GM12878 (cell line): ENCODE measurements at regions not wholly inside any gene's neighbourhood (a gene's known extent, or its start where the extent isn't known, plus 50 kb on each side); places are given as distances from the start of the nearest gene placed in this dataset.
A peak's percentile ranks its signal among the peaks of the same experiment; 100 is the strongest.

Experiments
- BCLAF1 ChIP-seq: fragments of 450-650 bp; IDR thresholded peaks from 2 replicates; pipeline ENCODE4 v1.6.1; 2017; ENCODE audit warnings: antibody characterized with exemption, mild to moderate bottlenecking, moderate library complexity
- BRCA1 ChIP-seq: IDR thresholded peaks from 2 replicates; pipeline ENCODE4 v1.6.1; 2011; ENCODE audit warnings: low read depth, low read length, improper control_type of control experiment
- CBX3 ChIP-seq: fragments of 200-600 bp; sonication (generic); IDR thresholded peaks from 2 replicates; pipeline ENCODE4 v1.6.1; 2016; ENCODE audit warnings: low read depth, borderline replicate concordance
- CBX5 ChIP-seq: sonication (generic); IDR thresholded peaks from 2 replicates; pipeline ENCODE4 v1.6.1; 2016; ENCODE audit warnings: low read depth, moderate library complexity, mild to moderate bottlenecking, inconsistent platforms
- E4F1 ChIP-seq: fragments of 450-650 bp; IDR thresholded peaks from 2 replicates; pipeline ENCODE4 v1.6.1; 2018; ENCODE audit warnings: borderline replicate concordance, mild to moderate bottlenecking; ENCODE audit not compliant: partially characterized antibody
- EED ChIP-seq: sonication (generic); IDR thresholded peaks from 2 replicates; pipeline ENCODE4 v1.6.1; 2016; ENCODE audit warnings: antibody characterized with exemption, low read depth
- ELK1 ChIP-seq: IDR thresholded peaks from 2 replicates; pipeline ENCODE4 v1.6.1; 2012; ENCODE audit warnings: low read depth, low read length, improper control_type of control experiment
- ESRRA ChIP-seq: IDR thresholded peaks from 2 replicates; pipeline ENCODE4 v1.6.1; 2012; ENCODE audit warnings: mild to moderate bottlenecking, low read length, improper control_type of control experiment
- ETV6 ChIP-seq, 2 experiments: fragments of 450-650 bp in 1 of 2; IDR thresholded peaks in 1 of 2; conservative IDR thresholded peaks in 1 of 2; 2 replicates each; pipeline ENCODE4 v1.6.1; 2014; ENCODE audit warnings: antibody characterized with exemption in 1 of 2, borderline replicate concordance in 1 of 2, low read depth in 1 of 2, mild to moderate bottlenecking in 1 of 2, moderate library complexity in 1 of 2
- FOXM1 ChIP-seq: IDR thresholded peaks from 2 replicates; pipeline ENCODE4 v1.6.1; 2012; ENCODE audit warnings: low read depth, mild to moderate bottlenecking, inconsistent platforms, low read length, moderate library complexity
- IRF3 ChIP-seq: fragments of 450-650 bp; IDR thresholded peaks from 2 replicates; pipeline ENCODE4 v1.6.1; 2014; ENCODE audit warnings: mild to moderate bottlenecking
- MAX ChIP-seq: IDR thresholded peaks from 2 replicates; pipeline ENCODE4 v1.6.1; 2012; ENCODE audit warnings: low read depth, low read length, improper control_type of control experiment
- MLLT1 ChIP-seq: fragments of 450-650 bp; IDR thresholded peaks from 2 replicates; pipeline ENCODE4 v1.6.1; 2016; ENCODE audit warnings: mild to moderate bottlenecking
- MTA2 ChIP-seq: fragments of 450-650 bp; IDR thresholded peaks from 2 replicates; pipeline ENCODE4 v1.6.1; 2016; ENCODE audit warnings: low read depth, mild to moderate bottlenecking, moderate library complexity
- NBN ChIP-seq: fragments of 450-650 bp; IDR thresholded peaks from 2 replicates; pipeline ENCODE4 v1.6.1; 2016
- POU2F2 ChIP-seq: IDR thresholded peaks from 3 replicates; pipeline ENCODE4 v1.6.1; 2011; ENCODE audit warnings: low read depth, mild to moderate bottlenecking, low read length, borderline replicate concordance
- RAD21 ChIP-seq: IDR thresholded peaks from 2 replicates; pipeline ENCODE4 v1.6.1; 2011; ENCODE audit warnings: mild to moderate bottlenecking, low read depth, low read length, moderate library complexity; ENCODE audit not compliant: insufficient read depth
- SIX5 ChIP-seq: IDR thresholded peaks from 2 replicates; pipeline ENCODE4 v1.6.1; 2011; ENCODE audit warnings: mild to moderate bottlenecking, low read depth, low read length, moderate library complexity; ENCODE audit not compliant: severe bottlenecking
- SP1 ChIP-seq: IDR thresholded peaks from one replicate; pipeline ENCODE4 v1.6.1; 2011; ENCODE audit warnings: low read depth, low read length
- SUPT20H ChIP-seq: IDR thresholded peaks from 2 replicates; pipeline ENCODE4 v1.6.1; 2011; ENCODE audit warnings: low read depth, mild to moderate bottlenecking, low read length, moderate library complexity, borderline replicate concordance; ENCODE audit not compliant: control insufficient read depth
- ZNF207 ChIP-seq: fragments of 450-650 bp; IDR thresholded peaks from 2 replicates; pipeline ENCODE4 v1.6.1; 2014; ENCODE audit warnings: antibody characterized with exemption, mild to moderate bottlenecking, borderline replicate concordance
- ZNF217 ChIP-seq: fragments of 450-650 bp; IDR thresholded peaks from 2 replicates; pipeline ENCODE4 v1.6.1; 2017; ENCODE audit warnings: antibody characterized with exemption, mild to moderate bottlenecking
- ZNF24 ChIP-seq: fragments of 450-650 bp; IDR thresholded peaks from 2 replicates; pipeline ENCODE4 v1.6.1; 2017; ENCODE audit warnings: antibody characterized with exemption, mild to moderate bottlenecking

GRCh38 chr2:196449083-196449482 is 190.4 kb upstream of the CCDC150 start (continued):
- no peak for TF ChIP-seq ZNF207
- peak; percentile 6 for TF ChIP-seq SP1
- TF ChIP-seq POU2F2: no peak
- no peak for TF ChIP-seq MTA2
- no peak for TF ChIP-seq E4F1
- TF ChIP-seq NBN: no peak
- TF ChIP-seq MLLT1: no peak
- TF ChIP-seq FOXM1: peak; percentile 54
- TF ChIP-seq SUPT20H: no peak
- TF ChIP-seq ELK1: no peak
- TF ChIP-seq ZNF217: no peak
- TF ChIP-seq ETV6 (conservative IDR thresholded peaks at IDR 0.05 in 1 of 2, IDR thresholded peaks at IDR 0.05 in 1 of 2; ENCODE audit: borderline replicate concordance in 1 of 2, low read depth in 1 of 2): no peak
- no peak for TF ChIP-seq BRCA1
- no peak for TF ChIP-seq CBX3
- TF ChIP-seq ESRRA: no peak
- TF ChIP-seq EED: peak; percentile 28; the same call in 1 of the 2 replicates
- TF ChIP-seq RAD21: peak; percentile 24
- no peak for TF ChIP-seq IRF3
- no peak for TF ChIP-seq MAX
- no peak for TF ChIP-seq CBX5
- no peak for TF ChIP-seq SIX5
- no peak for TF ChIP-seq BCLAF1
- no peak for TF ChIP-seq ZNF24
